GM21390 (cell line): ENCODE measurements at regions not wholly inside any gene's neighbourhood (a gene's known extent, or its start where the extent isn't known, plus 50 kb on each side); places are given as distances from the start of the nearest gene placed in this dataset.
"Not testable (repeated sequence)": the region's sequence is repeated elsewhere in the genome, so short reads cannot be mapped to it uniquely, and the experiment has no call there.

ENCODE experiments used
- ATAC-seq: cut with Tn5 transposase; IDR thresholded peaks from one replicate; pipeline ENCODE4 v1.9.1; 2021; ENCODE audit not compliant: unreplicated experiment

DNA sequence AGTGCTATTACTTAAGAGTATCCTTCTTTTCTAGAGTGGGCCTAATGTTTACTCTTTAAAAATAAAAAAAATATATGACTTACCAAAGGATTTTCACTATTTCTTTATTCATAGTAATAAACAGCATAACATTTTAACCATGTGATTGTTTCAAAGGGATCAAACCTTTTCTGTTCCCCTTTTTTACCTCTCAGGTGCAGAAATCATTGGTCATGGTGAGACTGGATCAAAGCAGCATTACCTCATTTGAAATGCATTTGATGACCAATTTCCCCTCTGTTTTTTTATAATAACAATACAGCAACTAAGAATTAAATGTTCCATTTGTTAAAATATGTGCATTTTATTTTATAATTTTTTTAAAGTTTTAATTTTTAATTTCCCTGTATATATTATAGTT is 598.0 kb upstream of the RGMB start:
- ATAC-seq = no peak

DNA sequence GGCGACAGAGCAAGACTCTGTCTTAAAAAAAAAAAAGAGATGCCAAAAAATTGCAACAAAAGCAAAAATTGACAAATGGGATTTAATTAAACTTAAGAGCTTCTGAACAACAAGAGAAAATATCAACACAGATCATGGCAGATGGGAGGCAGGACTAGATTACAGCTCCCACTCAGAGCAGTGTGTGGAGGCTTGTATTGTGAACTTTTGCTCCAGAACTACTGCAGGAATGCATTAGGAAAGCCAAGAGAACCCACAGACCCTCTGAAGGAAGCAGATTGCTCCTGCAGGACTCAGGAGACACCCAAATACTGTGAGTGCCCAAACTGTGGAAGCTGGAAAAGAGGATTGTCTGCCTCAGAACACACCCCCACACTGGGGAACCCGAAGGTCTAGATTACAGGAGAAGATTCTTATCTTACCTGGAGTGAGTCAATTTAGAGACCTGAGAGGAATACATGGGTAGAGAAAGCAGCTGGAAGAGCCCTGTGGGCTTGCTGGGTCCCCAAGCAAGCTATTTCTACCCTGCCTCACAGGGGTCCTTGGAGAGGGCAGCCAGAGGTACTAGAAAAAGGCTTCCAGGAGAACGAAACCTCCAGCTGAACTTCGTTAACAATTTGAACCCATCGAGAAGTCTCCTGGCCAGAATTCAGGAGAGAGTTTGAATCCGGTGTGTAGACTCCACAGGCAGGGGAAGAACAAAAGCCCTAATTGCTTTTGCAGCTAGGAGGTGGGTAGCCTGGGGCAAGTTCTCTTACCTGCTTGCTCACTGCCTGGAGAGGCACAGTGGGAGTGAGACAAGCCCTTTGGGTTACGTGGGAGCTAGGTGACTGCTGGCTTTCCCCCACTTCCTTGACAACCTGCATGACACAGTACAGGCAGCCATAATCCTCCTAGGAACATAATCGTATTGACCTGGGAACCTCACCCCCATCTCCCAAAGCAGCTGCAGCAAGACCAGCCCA is 593.4 kb upstream of the RGMB start:
- no peak for ATAC-seq

DNA sequence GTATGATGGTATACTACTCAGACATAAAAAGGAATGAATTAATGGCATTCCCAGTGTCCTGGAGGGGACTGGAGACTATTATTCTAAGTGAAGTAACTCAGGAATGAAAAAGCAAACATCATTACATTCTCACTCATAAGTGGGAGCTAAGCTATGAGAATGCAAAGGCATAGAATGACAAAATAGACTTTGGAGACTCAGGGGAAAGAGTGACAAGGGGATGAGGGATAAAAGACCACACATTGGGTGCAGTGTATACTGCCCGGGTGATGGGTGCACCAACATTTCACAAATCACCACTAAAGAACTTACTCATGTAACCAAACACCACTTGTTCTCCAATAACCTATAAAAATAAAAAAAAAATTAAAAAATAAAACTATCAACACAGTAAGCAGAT is 587.3 kb upstream of the RGMB start:
- ATAC-seq = no peak

DNA sequence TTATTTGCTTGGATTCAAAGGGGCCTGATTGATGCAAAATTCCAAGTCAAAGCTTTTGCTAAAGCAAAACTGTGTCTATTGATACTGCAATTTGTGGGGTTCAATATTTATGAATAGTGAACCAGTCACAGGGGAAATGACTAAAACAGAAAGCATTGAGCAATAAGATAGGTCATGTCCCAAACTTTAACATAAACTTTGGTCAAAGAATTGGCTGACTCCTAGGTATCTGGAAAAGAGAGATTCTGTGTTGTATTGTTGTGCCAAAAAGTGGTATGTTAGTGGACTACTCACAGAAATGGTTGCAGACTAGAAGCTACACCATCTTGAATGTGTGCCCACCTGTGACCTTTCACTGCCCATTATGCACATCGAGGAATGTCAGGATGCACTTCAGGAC is 585.5 kb upstream of the RGMB start:
- no peak for ATAC-seq

- ATAC-seq = not testable (repeated sequence)
These were observed 583.1 kb upstream of the RGMB start for GRCh38 chr5:98190344-98190743.

- no peak for ATAC-seq
These were observed 579.3 kb upstream of the RGMB start for GRCh38 chr5:98193921-98194760.

- ATAC-seq = no peak
These were observed 572.5 kb upstream of the RGMB start for GRCh38 chr5:98200726-98201541.

DNA sequence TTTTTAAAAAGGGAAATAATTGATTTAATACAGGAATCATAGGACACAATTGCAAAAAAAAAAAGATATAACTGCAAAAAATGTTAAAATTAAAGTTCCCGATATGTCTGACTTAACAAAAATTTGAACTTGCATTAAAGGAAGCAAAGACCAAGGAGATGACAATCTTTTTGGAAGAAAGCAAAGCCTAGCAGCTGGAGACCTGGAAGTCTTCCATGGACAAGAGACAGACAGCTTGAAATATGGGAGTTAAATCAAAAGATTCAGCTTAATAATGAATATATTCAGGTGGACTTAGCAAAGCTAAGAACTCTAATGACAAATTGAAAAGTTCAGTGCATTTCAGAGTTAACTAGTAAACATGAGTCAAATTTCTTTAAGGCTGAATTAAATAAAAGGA is 568.7 kb upstream of the RGMB start:
- no peak for ATAC-seq

- no peak for ATAC-seq
These were observed 567.6 kb upstream of the RGMB start for GRCh38 chr5:98205691-98206461.

DNA sequence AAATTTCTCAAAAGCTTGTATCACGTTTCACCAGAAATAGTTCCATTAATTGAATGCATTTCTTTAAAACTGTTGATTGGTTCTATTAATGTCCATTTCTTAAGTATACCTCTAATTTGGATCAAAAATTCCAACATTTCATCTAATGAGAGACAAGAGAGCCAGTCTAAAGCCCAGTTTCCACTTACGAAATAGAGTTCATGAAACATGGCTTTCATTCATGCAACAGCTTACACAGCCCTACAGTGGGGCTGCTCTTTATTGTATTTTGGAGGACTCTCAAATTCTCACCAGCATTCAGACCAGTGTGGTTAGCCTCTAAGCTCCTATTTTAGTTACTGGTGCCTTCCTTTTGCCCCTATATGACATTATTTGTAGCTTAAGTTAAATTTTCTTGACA is 566.9 kb upstream of the RGMB start:
- ATAC-seq = no peak

DNA sequence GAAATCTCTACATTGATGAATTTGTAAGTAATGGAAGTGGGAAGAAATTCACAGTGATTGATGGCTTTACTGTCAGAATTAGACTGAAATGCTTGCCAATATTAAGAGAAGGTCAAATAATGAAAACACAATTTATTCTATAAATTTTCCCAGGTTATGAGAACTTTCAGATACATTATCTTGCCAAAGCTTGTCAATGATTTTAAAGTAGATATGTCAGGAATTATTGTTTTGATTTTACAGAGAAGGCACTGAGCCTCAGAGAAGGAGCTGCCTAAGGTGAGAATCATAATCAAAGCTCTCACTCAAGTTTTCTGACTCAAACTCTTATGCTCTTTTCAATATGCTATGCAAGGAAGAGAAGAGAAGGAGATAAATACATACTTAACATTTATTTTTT is 564.0 kb upstream of the RGMB start:
- no peak for ATAC-seq

DNA sequence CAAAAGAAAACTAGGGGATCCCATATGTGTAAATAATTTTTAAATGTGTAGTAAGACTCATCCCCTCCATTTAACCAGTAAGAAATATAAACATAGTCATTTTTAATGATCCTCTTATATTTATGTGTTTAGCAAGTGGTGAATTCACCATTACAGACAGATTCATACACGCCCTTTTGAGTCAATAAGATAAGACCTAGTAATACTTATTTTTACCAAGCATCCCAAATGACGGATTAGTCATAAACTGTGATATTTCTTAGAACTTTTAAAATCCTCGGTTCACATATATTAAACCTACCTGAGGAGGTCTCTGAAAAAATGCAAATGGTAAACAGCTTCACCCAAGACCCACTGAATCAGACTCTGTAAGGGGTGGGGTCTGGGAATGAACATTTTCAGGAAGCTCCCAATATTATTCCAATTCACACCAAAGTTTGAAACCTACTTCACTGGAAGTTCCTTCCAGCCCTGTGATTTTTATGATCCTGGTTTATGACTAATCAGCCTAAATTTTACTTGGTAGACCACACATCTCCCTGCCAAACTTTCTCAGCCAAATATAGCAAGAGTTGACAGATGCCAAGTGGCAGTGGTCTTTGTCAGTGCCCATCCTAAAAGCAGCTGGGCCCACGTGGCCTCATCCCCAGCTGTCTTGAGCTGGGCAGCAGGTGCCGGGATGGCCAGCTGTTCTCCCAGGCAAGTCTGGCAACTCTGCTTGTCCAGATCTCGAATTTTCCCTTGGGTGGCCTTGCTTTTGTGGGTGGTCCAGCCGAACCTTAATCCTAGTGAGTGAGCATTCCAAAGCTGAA is 559.0 kb upstream of the RGMB start:
- no peak for ATAC-seq

DNA sequence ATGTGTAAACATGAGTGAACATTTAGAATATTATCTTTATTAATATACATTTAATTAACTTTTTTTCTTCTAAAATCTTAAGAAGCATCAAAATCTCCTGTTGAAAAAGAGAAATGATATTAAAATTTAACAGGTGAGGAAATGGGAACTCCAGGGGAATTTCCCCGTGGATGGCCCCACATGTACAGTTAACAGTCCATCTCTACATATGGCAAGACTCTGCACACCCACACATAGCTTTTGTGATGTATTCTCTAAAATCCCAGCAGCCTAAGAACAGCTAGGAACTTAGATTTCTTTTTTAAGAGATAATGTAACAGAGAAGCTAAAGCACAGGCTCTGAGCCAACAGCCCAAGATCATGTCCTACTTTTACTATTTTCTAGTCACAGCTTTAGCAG is 556.3 kb upstream of the RGMB start:
- ATAC-seq = no peak

GRCh38 chr5:98218838-98219237 is 554.6 kb upstream of the RGMB start:
- ATAC-seq = no peak

DNA sequence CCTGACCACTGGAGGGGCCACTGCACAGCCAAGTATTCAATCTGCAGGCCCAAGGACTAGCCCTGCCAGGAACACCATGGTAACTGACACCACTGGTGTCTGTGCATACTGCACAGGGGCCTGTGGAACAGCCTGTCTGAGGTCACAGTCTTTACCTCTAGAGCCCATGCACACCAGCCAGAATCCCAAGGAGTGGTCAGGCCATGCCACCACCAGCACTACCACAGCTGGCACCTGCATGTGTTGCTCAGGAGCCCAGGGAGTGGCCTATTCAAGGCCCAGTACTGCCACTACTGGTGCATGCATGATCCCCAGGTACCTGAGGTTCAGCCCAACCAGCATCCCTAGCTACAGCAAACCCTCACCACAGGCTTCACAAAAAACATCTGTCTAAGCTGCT is 546.0 kb upstream of the RGMB start:
- ATAC-seq = no peak

DNA sequence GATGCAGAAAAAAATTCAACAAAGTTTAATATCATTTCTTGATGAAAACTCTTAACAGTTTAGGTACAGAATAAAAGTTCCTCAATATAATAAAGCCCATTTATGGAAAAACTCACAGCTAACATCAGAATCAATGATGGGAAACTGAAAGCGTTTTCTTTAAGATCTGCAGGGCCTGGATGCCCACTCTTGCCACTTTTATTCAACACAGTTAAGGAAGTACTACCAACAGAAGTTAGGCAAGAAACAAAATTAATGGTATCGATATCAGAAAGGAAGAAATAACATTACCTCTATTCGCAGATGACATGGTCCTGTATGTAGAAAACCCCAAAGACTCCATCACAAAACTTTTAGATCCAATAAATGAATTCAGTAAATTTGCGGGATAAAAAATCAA is 542.4 kb upstream of the RGMB start:
- ATAC-seq = no peak

- ATAC-seq = not testable (repeated sequence)
These were observed 535.7 kb upstream of the RGMB start for GRCh38 chr5:98237794-98238193.

DNA sequence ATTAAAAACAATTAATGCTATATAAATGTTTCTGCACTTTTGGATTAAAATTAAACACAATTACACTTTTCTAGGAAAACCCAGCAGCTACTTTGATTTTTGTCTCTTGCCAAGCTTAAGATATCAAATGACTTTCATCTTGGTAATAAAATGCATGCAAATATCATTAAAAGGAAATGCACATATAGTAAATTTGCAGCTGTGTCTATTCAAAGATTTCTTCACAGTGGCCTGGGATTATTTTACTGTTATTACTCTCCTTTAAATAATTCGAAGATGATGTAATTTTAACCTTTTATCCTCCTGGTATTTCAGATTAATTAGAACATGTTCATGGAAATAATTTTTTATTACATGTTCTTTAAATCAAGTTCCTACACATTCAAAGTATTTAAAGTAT is 529.5 kb upstream of the RGMB start:
- ATAC-seq = no peak

DNA sequence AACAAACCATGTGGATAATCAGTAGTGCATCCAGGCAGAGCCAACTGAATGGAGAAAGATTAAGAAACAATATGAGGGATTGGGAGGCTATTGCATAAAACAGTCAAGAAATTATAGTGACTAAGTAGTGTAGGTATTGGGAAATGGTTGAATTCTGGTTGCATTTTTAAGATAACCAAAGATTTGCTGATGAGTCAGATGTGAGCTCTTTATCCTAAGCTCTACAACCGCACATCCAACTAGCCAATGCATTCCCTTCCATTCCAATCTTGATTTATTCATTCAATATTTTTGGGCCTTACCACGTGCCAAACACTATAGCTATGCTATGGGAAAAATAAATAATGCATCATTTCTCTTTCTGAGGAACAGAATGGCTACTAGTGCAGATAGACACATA is 524.5 kb upstream of the RGMB start:
- no peak for ATAC-seq

- no peak for ATAC-seq
These were observed 514.5 kb upstream of the RGMB start for GRCh38 chr5:98258939-98259338.
